ENCODE measurements at regions not wholly inside any gene's neighbourhood (a gene's known extent, or its start where the extent isn't known, plus 50 kb on each side); places are given as distances from the start of the nearest gene placed in this dataset.

DNA sequence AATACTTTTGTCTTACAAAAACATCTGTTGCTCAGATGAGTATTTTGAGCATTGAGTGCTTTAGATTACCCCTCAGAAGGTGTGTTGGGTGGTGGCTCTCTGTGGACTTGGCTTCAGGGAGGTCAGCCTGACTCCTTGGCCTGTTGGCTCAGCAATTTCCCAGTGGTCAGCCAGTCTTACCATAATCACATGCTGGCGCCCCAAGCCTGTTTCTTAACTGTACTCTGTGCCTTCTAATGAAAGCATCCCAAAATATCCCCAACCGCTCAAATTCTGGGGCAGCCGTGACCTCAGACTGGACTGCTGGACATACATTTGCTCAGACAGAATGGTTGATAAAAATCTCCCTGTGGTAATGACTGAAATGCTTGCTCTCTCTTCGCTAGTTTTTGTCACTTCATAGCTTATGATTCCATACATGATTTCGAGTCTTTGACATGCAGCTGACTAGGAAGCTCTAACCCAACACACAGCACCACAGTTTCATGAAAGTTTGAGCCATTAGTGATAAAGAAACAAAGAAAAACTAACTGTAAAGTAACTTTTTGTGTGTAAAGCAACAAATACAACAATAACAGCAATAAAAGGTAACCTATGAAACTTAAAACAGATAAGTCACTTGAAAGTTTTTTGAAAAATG is 562.2 kb upstream of the MEF2C start:
- no peak overlapping the region; the same call in 1 of the 2 replicates for H3K4me3 ChIP-seq (ENCODE audit: low read length)
- no peak for TF ChIP-seq ZNF274 (IDR thresholded peaks at IDR 0.05; ENCODE audit: low read depth, low read length)

- no peak for TF ChIP-seq ZNF274 (IDR thresholded peaks at IDR 0.05; ENCODE audit: low read depth, low read length)
- no peak overlapping the region for H3K4me3 ChIP-seq (ENCODE audit: low read length)
Observed at GRCh38 chr5:89444088-89444487, 561.1 kb upstream of the MEF2C start.

DNA sequence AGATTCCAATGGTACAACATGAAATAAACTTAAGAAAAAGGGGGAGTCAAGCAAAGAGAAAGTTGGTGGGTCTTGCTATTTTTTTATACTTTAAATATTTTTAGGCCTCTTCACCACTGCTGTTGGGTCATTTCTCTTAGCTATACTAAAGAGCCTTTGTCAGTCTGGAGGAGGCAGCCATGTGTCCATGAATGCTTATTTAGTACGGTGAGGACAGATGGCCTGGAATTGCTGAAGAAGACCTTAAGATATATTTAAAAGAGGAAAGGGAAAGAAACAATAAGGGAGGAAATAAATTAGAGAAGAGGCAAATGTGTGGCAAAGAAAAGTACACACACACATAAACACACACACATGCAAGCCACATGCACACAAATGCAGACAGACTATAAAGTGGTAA is 560.5 kb upstream of the MEF2C start:
- no peak overlapping the region for H3K4me3 ChIP-seq (ENCODE audit: low read length)
- TF ChIP-seq ZNF274 (IDR thresholded peaks at IDR 0.05; ENCODE audit: low read depth, low read length): no peak

DNA sequence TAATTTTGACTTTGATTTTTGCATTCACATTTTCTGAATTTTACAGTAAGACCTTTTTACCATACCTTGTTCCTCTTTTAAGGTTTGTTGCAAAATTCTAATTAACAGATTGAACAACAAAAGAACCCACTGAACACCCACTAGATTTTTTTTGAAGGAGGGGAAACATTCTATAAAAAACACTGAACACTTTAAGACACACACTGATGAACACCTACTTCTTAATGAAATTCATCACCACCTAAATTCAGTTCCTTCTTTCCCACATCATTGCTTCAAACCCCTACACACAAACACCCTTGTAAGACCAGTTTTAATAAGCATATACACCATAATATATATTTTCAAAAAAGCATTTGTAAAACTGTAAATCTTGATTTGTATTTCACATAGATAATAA is 559.0 kb upstream of the MEF2C start:
- TF ChIP-seq ZNF274 (IDR thresholded peaks at IDR 0.05; ENCODE audit: low read depth, low read length): no peak
- no peak overlapping the region for H3K4me3 ChIP-seq (ENCODE audit: low read length)

GRCh38 chr5:89440670-89441069 is 557.7 kb upstream of the MEF2C start:
- no peak overlapping the region for H3K4me3 ChIP-seq (ENCODE audit: low read length)
- TF ChIP-seq ZNF274 (IDR thresholded peaks at IDR 0.05; ENCODE audit: low read depth, low read length): no peak

- no peak for TF ChIP-seq ZNF274 (IDR thresholded peaks at IDR 0.05; ENCODE audit: low read depth, low read length)
- H3K4me3 ChIP-seq (ENCODE audit: low read length): no peak overlapping the region
Observed at GRCh38 chr5:89437450-89438435, 554.8 kb upstream of the MEF2C start.

DNA sequence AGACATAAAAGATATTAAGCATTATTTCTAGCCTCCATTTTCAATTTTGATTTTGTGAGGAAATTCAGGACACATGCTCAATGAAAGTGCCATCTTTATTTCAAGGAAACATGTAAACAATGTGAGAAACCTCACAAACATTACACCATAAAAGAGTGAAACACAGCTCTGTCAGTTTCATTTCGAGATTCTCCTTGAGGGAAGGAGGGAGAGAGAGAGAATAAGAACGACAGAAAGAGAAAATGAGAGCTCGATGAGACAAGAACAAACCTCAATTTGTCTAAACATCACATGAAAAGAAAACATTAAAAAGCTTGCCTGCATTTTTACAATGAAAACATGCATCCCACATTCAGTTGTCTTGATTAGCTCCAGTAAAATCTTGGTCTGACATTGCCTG is 553.5 kb upstream of the MEF2C start:
- TF ChIP-seq ZNF274 (IDR thresholded peaks at IDR 0.05; ENCODE audit: low read depth, low read length): no peak
- no peak overlapping the region; the same call in 1 of the 2 replicates for H3K4me3 ChIP-seq (ENCODE audit: low read length)

DNA sequence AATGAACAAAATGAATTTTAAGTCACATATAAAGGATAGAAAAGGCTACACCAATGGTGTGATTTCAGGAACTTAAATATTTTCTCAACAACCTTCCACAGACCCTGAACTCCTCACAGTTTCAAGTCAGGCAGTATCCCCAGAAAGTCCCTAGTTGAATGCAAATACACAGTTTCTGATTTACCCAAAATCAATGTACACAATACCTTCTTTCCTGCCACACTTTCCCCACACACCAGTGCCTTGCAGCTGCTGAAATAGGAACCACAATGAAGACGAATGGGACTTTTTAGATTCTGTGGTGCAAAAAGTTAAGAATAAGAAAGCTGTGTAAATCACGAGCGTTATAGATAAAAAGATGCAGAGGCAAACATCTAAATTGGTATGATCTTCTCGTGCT is 552.4 kb upstream of the MEF2C start:
- no peak for TF ChIP-seq ZNF274 (IDR thresholded peaks at IDR 0.05; ENCODE audit: low read depth, low read length)

GRCh38 chr5:89428624-89429023 is 545.6 kb upstream of the MEF2C start:
- no peak overlapping the region for H3K4me3 ChIP-seq (ENCODE audit: low read length)
- TF ChIP-seq ZNF274 (IDR thresholded peaks at IDR 0.05; ENCODE audit: low read depth, low read length): no peak

More for the DNA sequence above, 552.4 kb upstream of the MEF2C start:
- no peak overlapping the region; the same call in 1 of the 2 replicates for H3K4me3 ChIP-seq (ENCODE audit: low read length)

DNA sequence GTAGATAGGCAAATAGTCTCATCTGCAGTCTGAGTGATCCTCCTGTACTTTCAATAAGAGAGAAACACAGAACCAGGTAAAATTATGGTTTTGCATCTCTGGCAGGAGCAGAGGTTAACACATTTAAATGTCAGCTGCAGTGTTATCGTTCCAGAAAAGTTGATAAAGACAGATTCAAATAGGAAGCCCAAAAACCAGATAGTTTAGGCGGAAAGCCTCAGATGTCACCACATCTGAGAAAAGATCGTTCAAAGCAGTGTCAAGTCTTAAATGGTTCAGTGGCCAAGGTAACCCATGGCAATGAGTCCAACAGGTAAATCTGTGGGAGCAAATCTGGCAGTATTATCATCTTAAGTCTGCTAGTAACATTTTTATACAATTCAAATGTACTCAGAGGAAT is 542.1 kb upstream of the MEF2C start:
- H3K4me3 ChIP-seq (ENCODE audit: low read length): no peak overlapping the region
- TF ChIP-seq ZNF274 (IDR thresholded peaks at IDR 0.05; ENCODE audit: low read depth, low read length): no peak

DNA sequence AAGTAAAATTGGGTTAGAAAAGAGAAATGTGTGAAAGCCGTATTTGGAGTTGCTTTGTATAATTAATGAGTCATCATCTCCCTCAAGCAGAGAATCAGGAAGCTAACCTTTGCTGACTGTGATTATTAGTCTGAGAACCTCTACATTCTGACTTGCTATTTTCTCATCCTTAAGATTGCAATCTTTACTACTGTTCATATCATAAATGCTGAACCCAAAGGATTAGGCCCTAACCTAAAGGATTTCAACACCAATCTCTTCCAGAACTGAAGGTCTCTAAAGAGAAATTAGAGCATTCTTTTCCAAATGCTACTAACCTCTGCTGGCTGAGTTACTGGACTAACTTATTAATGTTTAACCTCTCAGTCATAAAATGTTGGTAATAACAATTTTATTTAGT is 538.1 kb upstream of the MEF2C start:
- H3K4me3 ChIP-seq (ENCODE audit: low read length): no peak overlapping the region
- TF ChIP-seq ZNF274 (IDR thresholded peaks at IDR 0.05; ENCODE audit: low read depth, low read length): no peak

- TF ChIP-seq ZNF274 (IDR thresholded peaks at IDR 0.05; ENCODE audit: low read depth, low read length): no peak
Observed at GRCh38 chr5:89418407-89419085, 535.6 kb upstream of the MEF2C start.

DNA sequence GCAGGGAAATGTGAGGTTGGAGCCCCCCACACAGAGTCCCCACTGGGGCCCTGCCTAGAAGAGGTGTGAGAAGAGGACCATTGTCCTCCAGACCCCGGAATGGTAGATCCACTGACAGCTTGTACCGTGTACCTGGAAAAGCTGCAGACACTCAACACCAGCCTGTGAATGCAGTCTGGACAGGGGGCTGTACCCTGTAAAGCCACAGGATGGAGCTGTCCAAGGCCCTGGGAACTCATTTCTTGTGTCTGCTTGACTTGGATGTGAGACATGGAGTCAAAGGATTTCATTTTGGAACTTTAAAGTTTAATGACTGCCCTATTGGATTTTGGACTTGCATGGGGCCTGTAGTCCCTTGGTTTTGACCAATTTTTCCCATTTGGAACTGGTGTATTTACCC is 535.0 kb upstream of the MEF2C start:
- no peak overlapping the region for H3K4me3 ChIP-seq (ENCODE audit: low read length)

More at GRCh38 chr5:89418407-89419085, 535.6 kb upstream of the MEF2C start:
- H3K4me3 ChIP-seq (ENCODE audit: low read length): no peak overlapping the region

GRCh38 chr5:89417515-89417914 is 534.5 kb upstream of the MEF2C start:
- TF ChIP-seq ZNF274 (IDR thresholded peaks at IDR 0.05; ENCODE audit: low read depth, low read length): no peak
- H3K4me3 ChIP-seq (ENCODE audit: low read length): no peak overlapping the region

More for the DNA sequence above, 535.0 kb upstream of the MEF2C start:
- no peak for TF ChIP-seq ZNF274 (IDR thresholded peaks at IDR 0.05; ENCODE audit: low read depth, low read length)

All from GM08714 (cell line).